SK-MEL-5 (cell line): ENCODE measurements at regions not wholly inside any gene's neighbourhood (a gene's known extent, or its start where the extent isn't known, plus 50 kb on each side); places are given as distances from the start of the nearest gene placed in this dataset.

ENCODE experiments used
- DNase-seq: peaks from one replicate; pipeline ENCODE4 v3.0.0-alpha.2; 2016; ENCODE audit warnings: low read depth, low spot score
- in situ Hi-C: cut with HindIII; loops from 2 replicates; pipeline ENCODE4 v1.10.0; 2016; ENCODE audit warnings: low sequenced_read_pairs, high pct_unique_total_duplicates, low pct_unique_long_range_greater_than_20kb

GRCh38 chr2:16008331-16008850, 68.0 kb downstream of the MYCN start:
- no peak for DNase-seq
- in situ Hi-C loops: no loop called here

- in situ Hi-C loops: no loop called here
- no peak for DNase-seq
Observed at GRCh38 chr2:16007167-16007934, 67.0 kb downstream of the MYCN start.

GRCh38 chr2:16006537-16007166, 66.3 kb downstream of the MYCN start:
- no peak for DNase-seq
- in situ Hi-C loops: no loop called here

GRCh38 chr2:16005816-16006536, 65.6 kb downstream of the MYCN start:
- in situ Hi-C loops: no loop called here
- DNase-seq: peak; percentile 80

GRCh38 chr2:16005389-16005788, 65.0 kb downstream of the MYCN start:
- no peak for DNase-seq
- in situ Hi-C loops: no loop called here

- in situ Hi-C loops: no loop called here
- no peak for DNase-seq
Observed at GRCh38 chr2:16003809-16004208, 63.5 kb downstream of the MYCN start.

- in situ Hi-C loops: no loop called here
- DNase-seq: no peak
Observed at GRCh38 chr2:16003152-16003551, 62.8 kb downstream of the MYCN start.

GRCh38 chr2:16002575-16002974, 62.2 kb downstream of the MYCN start:
- in situ Hi-C loops: no loop called here
- DNase-seq: no peak

- DNase-seq: no peak
- in situ Hi-C loops: no loop called here
Observed at GRCh38 chr2:16002144-16002543, 61.8 kb downstream of the MYCN start.

- no peak for DNase-seq
- in situ Hi-C loops: no loop called here
Observed at GRCh38 chr2:16000642-16001041, 60.3 kb downstream of the MYCN start.

GRCh38 chr2:15999596-16000469, 59.5 kb downstream of the MYCN start:
- in situ Hi-C loops: no loop called here
- no peak for DNase-seq

GRCh38 chr2:15997728-15998280, 57.5 kb downstream of the MYCN start:
- DNase-seq: no peak
- in situ Hi-C loops: no loop called here

GRCh38 chr2:15996536-15997423, 56.4 kb downstream of the MYCN start:
- DNase-seq: no peak
- in situ Hi-C loops: no loop called here
